H1 (cell line): ENCODE measurements at regions not wholly inside any gene's neighbourhood (a gene's known extent, or its start where the extent isn't known, plus 50 kb on each side); places are given as distances from the start of the nearest gene placed in this dataset.

Source experiments
- ASH2L ChIP-seq: fragments of 200-600, 300-600 bp; sonication (generic); IDR thresholded peaks from one replicate; pipeline ENCODE4 v1.7.1; 2017; ENCODE audit warnings: low read length
- BCL11A ChIP-seq, 2 experiments: IDR thresholded peaks; one replicate each; pipeline ENCODE4 v1.6.1; 2011; ENCODE audit warnings: low read depth in 2 of 2, low read length in 2 of 2, mild to moderate bottlenecking in 2 of 2
- CHD2 ChIP-seq: IDR thresholded peaks from 2 replicates; pipeline ENCODE4 v1.6.1; 2012; ENCODE audit warnings: low read length, improper control_type of control experiment
- EP300 ChIP-seq, 2 experiments: IDR thresholded peaks; 1 replicate in 1 of 2; 2 replicates in 1 of 2; pipeline ENCODE4 v1.6.1; 2011 to 2012; ENCODE audit warnings: low read depth in 2 of 2, low read length in 2 of 2, mild to moderate bottlenecking in 2 of 2, borderline replicate concordance in 1 of 2, inconsistent platforms in 1 of 2, moderate library complexity in 1 of 2
- GABPA ChIP-seq: IDR thresholded peaks from 2 replicates; pipeline ENCODE4 v1.6.1; 2011; ENCODE audit warnings: mild to moderate bottlenecking, low read length, moderate library complexity, borderline replicate concordance; ENCODE audit not compliant: insufficient read depth
- POU5F1 ChIP-seq: IDR thresholded peaks from 2 replicates; pipeline ENCODE4 v1.6.1; 2011; ENCODE audit warnings: low read depth, mild to moderate bottlenecking, low read length, moderate library complexity
- RAD21 ChIP-seq, 2 experiments: IDR thresholded peaks in 1 of 2; conservative IDR thresholded peaks in 1 of 2; 2 replicates each; pipeline ENCODE4 v1.6.1; 2011; ENCODE audit warnings: low read depth in 2 of 2, low read length in 2 of 2, improper control_type of control experiment in 1 of 2, inconsistent platforms in 1 of 2, mild to moderate bottlenecking in 1 of 2, moderate library complexity in 1 of 2
- SUZ12 ChIP-seq: fragments of 200-600 bp; sonication (generic); IDR thresholded peaks from 2 replicates; pipeline ENCODE4 v1.6.1; 2012; ENCODE audit warnings: mild to moderate bottlenecking, inconsistent platforms, low read length, moderate library complexity, mixed read lengths
- TAF1 ChIP-seq: IDR thresholded peaks from 2 replicates; pipeline ENCODE4 v1.6.1; 2011; ENCODE audit warnings: mild to moderate bottlenecking, low read depth, low read length
- YY1 ChIP-seq: IDR thresholded peaks from 2 replicates; pipeline ENCODE4 v1.6.1; 2011; ENCODE audit warnings: low read depth, mild to moderate bottlenecking, low read length

GRCh38 chr5:162231522-162231921, 163.9 kb downstream of the GABRG2 start:
- TF ChIP-seq TAF1 (no peak), YY1 (no peak), POU5F1 (no peak), CHD2 (no peak), SUZ12 (no peak), GABPA (no peak), RAD21 (IDR thresholded peaks at IDR 0.05 in 1 of 2, conservative IDR thresholded peaks at IDR 0.05 in 1 of 2; ENCODE audit: low read depth in 2 of 2, low read length in 2 of 2) (no peak), ASH2L (no peak), EP300 (IDR thresholded peaks at IDR 0.05; ENCODE audit: borderline replicate concordance in 1 of 2, low read depth in 2 of 2, low read length in 2 of 2) (no peak), BCL11A (IDR thresholded peaks at IDR 0.05; ENCODE audit: low read depth in 2 of 2, low read length in 2 of 2) (no peak)
